ENCODE measurements at regions not wholly inside any gene's neighbourhood (a gene's known extent, or its start where the extent isn't known, plus 50 kb on each side); places are given as distances from the start of the nearest gene placed in this dataset.

GRCh38 chr12:32988982-32989381 is 92.4 kb upstream of the PKP2 start:
- TF ChIP-seq EP300 (IDR thresholded peaks at IDR 0.05) (no peak), CTCF (IDR thresholded peaks at IDR 0.05) (no peak)

All from suprapubic skin (tissue), 3 donors.